Islet of Langerhans (tissue), 1 donor: ENCODE measurements at regions not wholly inside any gene's neighbourhood (a gene's known extent, or its start where the extent isn't known, plus 50 kb on each side); places are given as distances from the start of the nearest gene placed in this dataset.
A peak's percentile ranks its signal among the peaks of the same experiment; 100 is the strongest.

Experiments used
- FAIRE-seq: peaks from one replicate; lab custom pipeline; 2011; peaks lifted over from hg19 to GRCh38; lab: Jason Lieb, UNC

GRCh38 chr14:35222872-35223466 is 69.2 kb upstream of the PSMA6 start:
- FAIRE-seq: no peak

DNA sequence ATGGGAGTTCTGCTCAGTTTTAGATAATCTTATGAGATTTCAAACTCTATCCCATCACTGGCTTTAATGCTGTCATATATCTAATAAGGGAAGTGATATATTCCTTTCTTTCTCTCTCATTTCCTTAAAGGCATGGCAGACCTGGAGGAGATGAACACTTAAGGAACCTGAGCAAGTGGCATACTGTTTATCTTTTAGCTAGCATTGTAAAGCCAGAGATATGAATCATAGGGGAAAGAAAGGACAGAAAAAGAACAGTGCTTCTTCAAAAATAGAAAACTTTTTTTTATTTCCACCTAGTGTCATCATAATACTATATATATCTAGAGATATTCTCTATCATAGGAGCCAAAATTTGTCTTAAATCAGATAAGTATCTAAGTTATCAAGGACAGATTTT is 68.3 kb upstream of the PSMA6 start:
- no peak for FAIRE-seq

DNA sequence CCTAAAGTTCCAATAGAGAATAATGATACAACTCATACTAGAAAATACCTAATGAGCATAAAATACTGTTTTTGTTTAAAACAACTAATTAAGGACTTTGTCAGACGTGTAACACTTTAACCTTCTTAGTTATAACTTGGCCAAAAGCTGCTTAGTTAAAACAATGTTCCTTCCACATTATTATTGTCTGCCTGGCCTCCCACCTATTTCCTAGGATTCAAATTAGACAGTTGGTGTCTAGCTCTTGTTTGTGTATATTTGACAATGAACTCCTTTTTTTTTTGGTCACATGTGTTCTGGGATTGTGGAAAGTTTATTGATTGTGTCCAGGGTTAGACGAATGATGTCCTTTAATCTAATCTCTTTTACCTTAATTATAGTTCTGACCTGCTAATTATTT is 67.6 kb upstream of the PSMA6 start:
- no peak for FAIRE-seq

GRCh38 chr14:35229084-35229791 is 62.9 kb upstream of the PSMA6 start:
- FAIRE-seq: peak; percentile 9

GRCh38 chr14:35229792-35230089 is 62.4 kb upstream of the PSMA6 start:
- FAIRE-seq: no peak

DNA sequence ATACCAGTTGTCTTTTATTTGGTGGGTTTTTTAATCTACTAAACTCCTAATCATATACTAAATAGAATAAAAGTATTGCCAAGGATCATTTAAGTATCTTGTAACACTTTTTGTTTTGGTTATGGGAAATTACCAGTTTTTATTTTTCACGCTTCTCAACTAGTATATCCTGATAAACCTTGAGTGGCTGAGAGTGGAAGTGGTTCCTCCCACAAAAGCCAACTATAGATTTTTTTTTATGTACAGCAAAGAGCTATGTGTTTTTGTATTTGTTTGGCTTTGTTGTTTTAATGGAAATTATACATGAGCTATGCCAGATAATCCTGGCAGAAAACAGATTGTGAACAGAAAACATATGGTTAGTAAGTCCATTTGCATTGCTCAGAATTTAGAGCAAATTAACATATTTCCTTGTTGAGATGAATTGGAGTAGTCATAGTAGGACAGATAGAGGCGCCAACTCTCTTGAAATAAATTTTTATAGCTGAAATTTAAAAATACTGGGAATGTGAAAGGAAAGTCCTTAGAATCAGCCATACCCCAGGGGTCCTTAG is 60.9 kb upstream of the PSMA6 start:
- no peak for FAIRE-seq

DNA sequence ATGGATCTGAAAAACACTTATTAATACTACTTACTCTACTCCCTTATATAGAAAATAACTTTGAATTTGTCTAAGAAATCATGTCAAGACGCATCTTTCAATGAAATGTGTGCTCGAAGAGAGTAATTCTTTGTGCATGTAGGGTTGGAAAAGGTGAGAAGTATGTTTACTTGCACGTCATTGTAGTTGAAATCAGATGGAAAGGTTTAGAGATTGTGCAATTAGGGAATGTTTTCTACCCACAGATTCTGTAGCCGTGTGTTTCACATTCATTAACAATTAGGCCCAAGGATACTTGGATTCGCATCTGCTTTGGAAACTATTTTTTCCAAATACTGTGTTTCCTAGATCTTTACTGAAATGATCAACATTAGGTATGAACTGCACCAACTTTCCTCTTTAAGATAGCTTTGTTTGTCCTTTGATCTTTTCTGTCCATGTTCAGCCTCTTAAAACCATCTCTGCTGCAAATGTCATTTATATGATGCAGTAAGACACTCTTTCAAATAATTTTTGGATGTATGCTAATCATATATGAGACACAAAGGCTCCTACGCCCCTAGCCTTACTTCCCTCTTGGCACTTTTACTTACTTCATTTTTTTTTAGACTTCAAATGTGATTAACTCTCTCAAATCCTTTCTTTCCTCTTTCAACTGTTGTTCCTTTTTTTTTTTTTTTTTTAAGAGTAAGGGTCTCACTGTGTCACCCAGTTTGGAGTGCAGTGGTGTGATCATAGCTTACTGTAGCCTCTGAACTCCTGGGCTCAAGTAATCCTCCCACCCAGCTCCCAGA is 58.0 kb upstream of the PSMA6 start:
- FAIRE-seq: no peak

- no peak for FAIRE-seq
Observed at GRCh38 chr14:35235840-35236239, 56.3 kb upstream of the PSMA6 start.

DNA sequence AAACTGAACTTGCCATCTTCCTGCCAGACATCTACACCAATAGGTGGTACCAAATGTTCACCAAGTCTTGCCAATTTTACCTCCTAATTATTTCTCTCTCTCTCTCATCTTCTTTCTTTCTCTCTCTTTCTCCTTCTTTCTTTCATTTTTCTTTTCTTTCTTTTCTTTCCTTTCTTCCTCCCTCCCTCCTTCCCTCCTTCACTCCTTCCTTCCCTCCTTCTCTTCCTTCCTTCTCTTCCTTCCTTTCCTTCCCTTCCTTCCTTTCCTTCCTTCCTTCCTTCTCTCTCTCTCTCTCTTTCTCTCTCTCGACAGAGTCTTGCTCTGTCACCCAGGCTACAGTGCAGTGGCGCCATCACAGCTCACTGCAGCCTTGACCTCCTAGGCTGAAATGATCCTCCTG is 55.4 kb upstream of the PSMA6 start:
- no peak for FAIRE-seq

GRCh38 chr14:35240231-35240630 is 52.0 kb upstream of the PSMA6 start:
- FAIRE-seq: no peak
